ENCODE measurements at regions not wholly inside any gene's neighbourhood (a gene's known extent, or its start where the extent isn't known, plus 50 kb on each side); places are given as distances from the start of the nearest gene placed in this dataset.
A peak's percentile ranks its signal among the peaks of the same experiment; 100 is the strongest.
"Not testable (repeated sequence)": the region's sequence is repeated elsewhere in the genome, so short reads cannot be mapped to it uniquely, and the experiment has no call there.

DNA sequence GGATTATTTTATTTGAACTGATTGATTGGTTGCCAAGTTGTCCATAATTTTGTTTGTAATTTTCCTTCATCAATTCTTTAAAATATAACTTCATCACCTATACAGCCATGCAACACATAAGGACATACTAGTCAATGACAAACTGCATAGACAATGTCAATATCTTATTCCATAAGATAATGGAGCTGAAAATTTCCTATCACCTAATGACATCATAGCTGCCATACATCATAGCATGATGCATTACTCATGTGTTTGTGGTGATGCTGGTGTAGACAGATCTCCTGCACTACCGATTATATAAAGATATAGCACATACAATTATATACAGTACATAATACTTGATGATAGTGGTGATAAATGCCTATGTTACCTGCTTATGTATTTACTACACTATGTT lies 369.8 kb upstream of the NT5C1B start:
- Mint-ChIP-seq H3K27ac (no peak overlapping the region), H3K4me3 (no peak overlapping the region)

DNA sequence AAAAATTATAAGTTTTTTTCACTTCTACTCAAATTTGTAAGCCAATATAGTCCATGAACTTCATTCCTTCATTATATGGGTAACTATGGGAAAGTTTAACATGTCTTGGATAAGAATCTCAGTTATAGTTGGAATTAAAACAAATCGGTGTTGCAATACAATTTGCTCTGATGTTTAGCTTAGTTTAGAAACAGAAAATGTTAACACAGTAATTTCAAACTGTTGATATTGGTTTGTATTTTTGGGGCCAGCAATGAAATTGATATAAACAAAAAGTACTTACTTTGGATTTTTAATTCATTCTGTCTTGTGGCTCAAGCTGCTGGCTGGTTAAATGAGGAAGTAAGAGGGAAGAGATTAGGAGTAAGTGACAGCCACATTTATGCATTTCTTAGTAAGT lies 368.5 kb upstream of the NT5C1B start:
- Mint-ChIP-seq H3K9me3 (peaks cover 1 to 2% of the 10 kb centered on the region in 2 donors), H3K36me3 (ENCODE audit: insufficient read depth in 2 of 2) (no peaks in the 10 kb centered on the region)

More for the DNA sequence above, 369.8 kb upstream of the NT5C1B start:
- no peak for ATAC-seq (replicated peaks in 1 of 2)
- peaks cover 2 to 7% of the 10 kb centered on the region in 2 donors for H3K9me3 Mint-ChIP-seq
- H3K27me3 Mint-ChIP-seq (ENCODE audit: low read depth), result no peaks in the 10 kb centered on the region
- no peak for DNase-seq
- H3K4me1 Mint-ChIP-seq (ENCODE audit: low read depth), result no peaks in the 10 kb centered on the region
- peaks cover 0 to 2% of the 10 kb centered on the region in 2 donors for H3K36me3 Mint-ChIP-seq (ENCODE audit: insufficient read depth in 2 of 2)

DNA sequence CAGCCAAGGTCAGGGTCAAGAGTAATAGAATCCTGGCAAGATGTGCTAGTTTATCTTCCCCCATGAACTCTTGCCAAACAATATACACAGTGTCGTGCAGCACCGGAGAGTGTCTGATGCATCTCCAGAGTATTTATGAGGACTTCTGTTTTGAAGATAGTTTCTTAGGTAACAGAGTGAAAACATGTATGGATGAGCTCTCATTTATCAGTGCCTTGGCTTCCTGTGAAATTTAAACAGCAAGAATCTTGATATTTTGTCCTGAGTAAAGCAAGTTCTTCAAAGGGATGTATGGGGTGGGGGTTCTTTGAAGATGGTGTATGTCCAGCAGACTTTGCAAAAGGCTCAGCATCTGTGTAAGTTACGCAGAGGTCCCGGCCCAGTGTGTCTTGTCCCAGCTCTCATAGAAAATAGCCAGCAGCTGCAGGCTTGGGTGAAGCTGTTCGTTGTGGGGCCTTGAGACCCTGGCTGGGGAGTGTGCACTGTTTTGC lies 361.0 kb upstream of the NT5C1B start:
- DNase-seq, result no peak
- H3K27me3 Mint-ChIP-seq (ENCODE audit: low read depth), result no peaks in the 10 kb centered on the region
- no peaks in the 10 kb centered on the region for H3K4me1 Mint-ChIP-seq (ENCODE audit: low read depth)
- H3K36me3 Mint-ChIP-seq (ENCODE audit: insufficient read depth in 2 of 2), result no peaks in the 10 kb centered on the region
- ATAC-seq (replicated peaks in 1 of 2), result no peak
- H3K4me3 Mint-ChIP-seq, result no peak overlapping the region
- no peak overlapping the region for H3K27ac Mint-ChIP-seq
- H3K9me3 Mint-ChIP-seq, result peaks cover 0 to 1% of the 10 kb centered on the region in 2 donors

More for the DNA sequence above, 368.5 kb upstream of the NT5C1B start:
- ATAC-seq (replicated peaks in 1 of 2), result no peak
- Mint-ChIP-seq H3K27me3 (ENCODE audit: low read depth) (no peaks in the 10 kb centered on the region), H3K27ac (no peak overlapping the region), H3K4me3 (no peak overlapping the region), H3K4me1 (ENCODE audit: low read depth) (no peaks in the 10 kb centered on the region)
- DNase-seq, result no peak

DNA sequence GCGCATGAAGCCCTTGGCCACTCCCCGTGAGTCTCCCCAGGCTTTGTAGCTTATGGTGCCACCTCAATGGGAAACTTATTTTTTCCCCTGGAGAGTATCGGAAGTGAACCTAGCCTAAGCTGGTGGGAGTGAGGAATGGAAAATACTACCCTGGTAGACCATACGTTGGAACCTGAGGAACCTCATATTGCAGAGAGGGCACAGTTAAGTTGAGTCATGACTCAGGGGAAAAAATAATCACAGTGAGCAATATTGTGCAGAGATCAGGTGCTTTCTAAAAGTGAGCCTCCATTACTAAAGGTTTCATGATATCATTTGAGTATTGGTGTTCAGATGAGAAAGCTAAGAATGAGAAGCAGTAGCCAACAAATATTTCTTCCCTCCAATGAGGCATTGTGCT lies 360.5 kb upstream of the NT5C1B start:
- H3K27ac Mint-ChIP-seq, result no peak overlapping the region
- H3K4me3 Mint-ChIP-seq, result no peak overlapping the region
- no peaks in the 10 kb centered on the region for H3K4me1 Mint-ChIP-seq (ENCODE audit: low read depth)
- DNase-seq, result no peak
- peak in 1 of 2 donors; percentile 21 for ATAC-seq (replicated peaks in 1 of 2)
- H3K36me3 Mint-ChIP-seq (ENCODE audit: insufficient read depth in 2 of 2), result no peaks in the 10 kb centered on the region
- H3K9me3 Mint-ChIP-seq, result no peaks in the 10 kb centered on the region
- H3K27me3 Mint-ChIP-seq (ENCODE audit: low read depth), result no peaks in the 10 kb centered on the region

DNA sequence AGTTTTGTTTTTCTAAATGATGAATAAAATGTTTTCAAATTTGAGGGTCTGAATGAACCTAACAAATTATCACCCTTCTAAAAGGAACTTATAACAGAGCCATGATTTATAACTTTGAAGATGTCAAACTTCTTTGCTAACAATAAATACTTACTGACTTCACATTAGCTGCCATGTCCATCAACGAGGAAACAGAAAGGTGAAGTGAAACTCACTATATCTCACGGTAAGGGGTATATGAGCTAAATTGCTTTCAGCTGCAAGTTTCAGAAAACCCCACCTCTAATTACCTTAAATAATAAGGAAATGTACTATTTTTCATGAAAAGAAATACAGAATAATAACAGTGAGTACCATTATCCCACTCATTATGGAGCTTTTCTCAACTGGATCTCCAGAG lies 350.8 kb upstream of the NT5C1B start:
- no peaks in the 10 kb centered on the region for H3K9me3 Mint-ChIP-seq
- H3K27me3 Mint-ChIP-seq (ENCODE audit: low read depth), result no peaks in the 10 kb centered on the region
- no peaks in the 10 kb centered on the region for H3K4me1 Mint-ChIP-seq (ENCODE audit: low read depth)
- no peak overlapping the region for H3K27ac Mint-ChIP-seq
- no peak overlapping the region for H3K4me3 Mint-ChIP-seq
- no peaks in the 10 kb centered on the region for H3K36me3 Mint-ChIP-seq (ENCODE audit: insufficient read depth in 2 of 2)
- ATAC-seq (replicated peaks in 1 of 2) (no peak), DNase-seq (no peak)

DNA sequence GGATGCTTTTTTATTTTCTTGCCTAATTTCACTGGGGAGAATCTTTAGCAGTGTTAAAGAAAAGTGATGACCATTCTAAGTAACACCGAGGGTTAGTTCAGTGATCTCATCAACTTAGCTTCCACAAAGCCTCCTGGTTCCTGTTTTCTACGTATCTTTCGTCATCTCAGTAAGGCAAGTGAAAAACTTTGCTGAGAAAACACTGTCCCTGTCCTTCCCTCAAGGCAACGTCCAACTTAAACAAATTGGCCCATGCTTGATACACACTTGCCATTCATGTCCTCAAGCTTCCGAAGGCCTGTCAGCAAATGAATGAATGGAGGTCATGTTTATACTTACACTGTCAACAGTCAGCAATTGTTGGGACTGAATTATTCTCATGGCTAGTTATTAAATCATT lies 350.4 kb upstream of the NT5C1B start:
- not testable (repeated sequence) for H3K9me3 Mint-ChIP-seq; H3K4me1 Mint-ChIP-seq (ENCODE audit: low read depth); H3K4me3 Mint-ChIP-seq; DNase-seq; H3K27me3 Mint-ChIP-seq (ENCODE audit: low read depth); H3K36me3 Mint-ChIP-seq (ENCODE audit: insufficient read depth in 2 of 2); H3K27ac Mint-ChIP-seq; ATAC-seq (replicated peaks in 1 of 2)

DNA sequence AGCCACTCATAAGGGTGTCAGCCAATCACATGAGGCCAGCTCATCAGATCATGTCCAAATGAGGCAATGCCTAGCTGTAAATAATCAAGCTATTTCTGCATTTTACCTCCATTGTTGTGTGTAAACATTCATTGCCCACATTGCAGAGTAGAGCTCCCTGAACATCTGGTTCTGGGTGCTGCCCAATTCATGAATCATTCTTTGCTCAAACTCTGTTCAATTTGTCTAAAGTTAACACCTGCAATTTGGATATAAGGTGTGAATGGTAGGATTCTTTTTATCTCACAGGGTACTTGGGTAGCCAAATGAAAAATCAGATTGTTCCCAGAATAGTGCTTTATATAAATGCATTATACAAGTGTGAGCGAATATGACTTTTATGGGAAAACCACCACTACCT lies 345.5 kb upstream of the NT5C1B start:
- H3K9me3 Mint-ChIP-seq, result no peaks in the 10 kb centered on the region
- ATAC-seq (replicated peaks in 1 of 2), result no peak

DNA sequence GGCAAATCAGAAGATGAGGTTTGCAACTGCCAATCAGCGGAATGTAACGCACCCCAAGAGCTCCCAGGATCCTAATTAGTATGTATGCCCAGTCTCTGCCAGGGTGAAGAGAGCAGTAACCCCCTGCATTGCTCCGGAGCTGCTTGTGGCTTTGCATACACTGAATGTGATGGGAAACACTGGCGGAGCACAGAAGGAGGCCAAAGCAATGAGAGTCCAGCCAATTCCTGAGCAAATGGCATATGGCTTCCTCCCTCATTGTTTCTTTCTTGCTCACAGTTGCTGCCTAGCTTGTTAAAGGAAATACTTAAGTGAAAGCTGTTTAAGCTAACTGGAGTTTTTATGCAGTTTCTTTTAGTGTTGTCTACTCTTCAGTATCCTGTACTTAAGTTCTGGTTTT lies 343.5 kb upstream of the NT5C1B start:
- no peaks in the 10 kb centered on the region for H3K27me3 Mint-ChIP-seq (ENCODE audit: low read depth)
- H3K4me1 Mint-ChIP-seq (ENCODE audit: low read depth), result no peaks in the 10 kb centered on the region
- no peaks in the 10 kb centered on the region for H3K9me3 Mint-ChIP-seq
- ATAC-seq (replicated peaks in 1 of 2) (no peak), DNase-seq (no peak)
- H3K36me3 Mint-ChIP-seq (ENCODE audit: insufficient read depth in 2 of 2), result no peaks in the 10 kb centered on the region
- H3K4me3 Mint-ChIP-seq, result no peak overlapping the region
- H3K27ac Mint-ChIP-seq, result no peak overlapping the region

More for the DNA sequence above, 345.5 kb upstream of the NT5C1B start:
- H3K4me3 Mint-ChIP-seq, result no peak overlapping the region
- no peak for DNase-seq
- H3K27me3 Mint-ChIP-seq (ENCODE audit: low read depth), result no peaks in the 10 kb centered on the region
- no peak overlapping the region for H3K27ac Mint-ChIP-seq
- no peaks in the 10 kb centered on the region for H3K4me1 Mint-ChIP-seq (ENCODE audit: low read depth)
- no peaks in the 10 kb centered on the region for H3K36me3 Mint-ChIP-seq (ENCODE audit: insufficient read depth in 2 of 2)

DNA sequence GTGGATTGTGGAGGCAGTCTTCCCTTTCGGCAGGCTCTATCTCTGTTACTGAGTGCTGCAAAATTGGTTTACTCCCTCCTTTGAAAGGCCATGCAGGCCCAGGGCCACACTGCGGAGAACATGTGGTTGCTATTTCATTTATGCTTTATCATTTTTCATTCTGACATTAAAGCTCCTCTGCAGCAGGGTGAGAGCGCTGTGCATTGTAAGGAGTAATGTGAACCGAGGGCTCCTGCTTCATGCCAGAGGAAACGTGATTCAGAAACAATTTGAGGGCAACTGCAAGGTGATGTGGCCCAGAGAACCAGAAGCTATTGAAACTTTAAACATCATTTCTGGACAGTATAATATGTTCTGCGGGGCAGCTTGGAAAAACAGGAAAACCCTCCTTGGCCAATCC lies 341.6 kb upstream of the NT5C1B start:
- Mint-ChIP-seq H3K9me3 (peaks cover 0 to 1% of the 10 kb centered on the region in 2 donors), H3K4me3 (no peak overlapping the region), H3K27me3 (ENCODE audit: low read depth) (no peaks in the 10 kb centered on the region), H3K4me1 (ENCODE audit: low read depth) (no peaks in the 10 kb centered on the region), H3K36me3 (ENCODE audit: insufficient read depth in 2 of 2) (no peaks in the 10 kb centered on the region), H3K27ac (no peak overlapping the region)
- ATAC-seq (replicated peaks in 1 of 2), result no peak
- DNase-seq, result no peak

DNA sequence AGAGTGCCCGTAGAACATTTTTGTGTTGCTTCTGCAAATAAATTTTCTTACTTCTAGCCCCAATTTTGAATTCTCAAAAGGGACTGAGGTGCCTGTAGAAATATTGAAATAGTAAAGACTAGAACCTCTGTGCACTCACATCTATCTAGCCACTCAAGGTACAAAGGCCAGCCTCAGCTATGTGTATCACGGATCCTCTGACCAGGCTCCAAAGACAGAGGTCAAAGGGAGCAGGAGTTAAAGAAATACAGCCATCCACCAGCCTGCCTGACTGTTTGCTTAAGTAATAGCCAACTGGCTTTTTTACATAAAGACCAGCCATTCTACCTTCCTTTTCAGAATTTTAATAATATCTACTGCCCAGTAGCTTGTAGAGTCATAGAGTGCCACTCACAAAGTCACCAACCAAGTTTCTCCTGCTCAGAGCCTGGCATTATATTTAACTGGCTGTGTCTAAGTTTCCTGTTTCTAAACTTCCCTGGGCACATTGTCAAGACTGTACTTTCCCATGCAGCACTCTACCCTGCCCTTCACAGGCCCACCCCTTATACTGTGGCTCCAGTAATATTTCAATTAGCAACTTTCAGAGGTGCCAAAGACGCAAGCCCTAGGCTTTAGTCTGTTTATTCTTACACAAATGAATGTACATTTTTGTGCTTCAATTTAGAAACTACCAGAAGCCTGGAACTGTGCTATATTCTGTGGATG lies 338.3 kb upstream of the NT5C1B start:
- ATAC-seq (replicated peaks in 1 of 2), result no peak
- H3K36me3 Mint-ChIP-seq (ENCODE audit: insufficient read depth in 2 of 2), result peaks cover 0 to 2% of the 10 kb centered on the region in 2 donors

DNA sequence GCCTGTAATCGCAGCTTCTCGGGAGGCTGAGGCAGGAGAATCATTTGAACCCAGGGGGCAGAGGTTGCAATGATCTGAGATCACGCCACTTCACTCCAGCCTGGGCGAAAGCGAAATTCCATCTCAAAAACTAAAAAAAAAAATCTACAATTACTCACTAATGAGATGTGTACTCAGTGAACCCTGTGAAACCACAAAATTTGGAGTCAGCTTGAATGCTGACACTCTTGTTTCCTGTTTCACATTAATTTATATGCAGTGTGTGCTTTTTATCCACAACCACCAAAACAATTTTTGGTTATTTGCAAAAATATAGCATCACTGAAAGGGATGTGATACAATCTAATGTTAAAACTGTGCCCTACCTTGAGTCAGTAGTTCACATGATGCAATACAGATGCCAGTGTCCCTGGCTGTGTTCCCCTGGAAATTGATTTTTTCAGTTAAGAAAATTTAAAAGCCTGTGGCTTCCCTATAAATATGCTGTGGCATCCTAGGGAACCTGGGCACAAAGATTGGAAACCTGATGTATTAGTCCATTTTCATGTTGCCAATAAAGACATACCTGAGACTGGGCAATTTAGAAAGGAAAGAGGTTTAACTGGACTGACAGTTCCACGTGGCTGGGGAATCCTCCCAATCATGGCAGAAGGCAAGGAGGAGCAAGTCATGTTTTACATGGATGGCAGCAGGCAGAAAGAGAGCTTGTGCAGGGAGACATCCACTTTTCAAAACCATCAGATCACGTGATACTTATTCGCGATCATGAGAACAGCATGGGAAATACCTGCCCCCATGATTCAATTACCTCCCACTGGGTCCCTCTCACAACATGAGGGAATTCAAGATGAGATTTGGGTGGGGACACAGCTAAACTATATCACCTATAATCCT lies 337.5 kb upstream of the NT5C1B start:
- ATAC-seq (replicated peaks in 1 of 2), result no peak
- no peaks in the 10 kb centered on the region for H3K27me3 Mint-ChIP-seq (ENCODE audit: low read depth)
- peaks cover 0 to 2% of the 10 kb centered on the region in 2 donors for H3K36me3 Mint-ChIP-seq (ENCODE audit: insufficient read depth in 2 of 2)
- no peaks in the 10 kb centered on the region for H3K4me1 Mint-ChIP-seq (ENCODE audit: low read depth)
- peaks cover 0 to 1% of the 10 kb centered on the region in 2 donors for H3K9me3 Mint-ChIP-seq
- no peak overlapping the region for H3K27ac Mint-ChIP-seq
- no peak overlapping the region for H3K4me3 Mint-ChIP-seq
- DNase-seq, result no peak

More for the DNA sequence above, 338.3 kb upstream of the NT5C1B start:
- H3K4me3 Mint-ChIP-seq, result no peak overlapping the region
- H3K9me3 Mint-ChIP-seq, result peaks cover 0 to 1% of the 10 kb centered on the region in 2 donors
- DNase-seq, result no peak
- H3K27me3 Mint-ChIP-seq (ENCODE audit: low read depth), result no peaks in the 10 kb centered on the region
- H3K4me1 Mint-ChIP-seq (ENCODE audit: low read depth), result no peaks in the 10 kb centered on the region
- H3K27ac Mint-ChIP-seq, result no peak overlapping the region

DNA sequence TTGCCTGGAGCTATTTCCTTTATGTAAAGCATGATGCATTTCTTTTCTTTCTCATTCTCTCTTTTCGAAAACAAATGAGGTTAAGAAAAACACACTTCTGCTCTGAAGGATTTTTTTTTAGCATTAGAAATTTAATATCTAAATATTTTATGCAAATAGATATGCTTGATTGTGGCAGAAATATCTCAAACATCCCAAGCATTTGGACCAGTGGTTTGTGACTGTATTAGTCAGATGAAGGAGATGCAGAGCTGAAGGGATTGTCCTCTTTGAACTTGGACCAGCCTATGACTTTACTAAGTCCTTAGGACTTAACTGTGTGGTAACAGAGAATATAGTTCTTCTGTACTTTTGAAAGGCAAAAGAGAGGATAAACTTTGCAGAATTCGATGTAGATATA lies 335.9 kb upstream of the NT5C1B start:
- H3K27me3 Mint-ChIP-seq (ENCODE audit: low read depth), result no peaks in the 10 kb centered on the region
- peaks cover 0 to 2% of the 10 kb centered on the region in 2 donors for H3K36me3 Mint-ChIP-seq (ENCODE audit: insufficient read depth in 2 of 2)
- H3K27ac Mint-ChIP-seq, result no peak overlapping the region
- DNase-seq (no peak), ATAC-seq (replicated peaks in 1 of 2) (no peak)
- peaks cover 0 to 1% of the 10 kb centered on the region in 2 donors for H3K9me3 Mint-ChIP-seq
- H3K4me3 Mint-ChIP-seq, result no peak overlapping the region
- H3K4me1 Mint-ChIP-seq (ENCODE audit: low read depth), result no peaks in the 10 kb centered on the region

DNA sequence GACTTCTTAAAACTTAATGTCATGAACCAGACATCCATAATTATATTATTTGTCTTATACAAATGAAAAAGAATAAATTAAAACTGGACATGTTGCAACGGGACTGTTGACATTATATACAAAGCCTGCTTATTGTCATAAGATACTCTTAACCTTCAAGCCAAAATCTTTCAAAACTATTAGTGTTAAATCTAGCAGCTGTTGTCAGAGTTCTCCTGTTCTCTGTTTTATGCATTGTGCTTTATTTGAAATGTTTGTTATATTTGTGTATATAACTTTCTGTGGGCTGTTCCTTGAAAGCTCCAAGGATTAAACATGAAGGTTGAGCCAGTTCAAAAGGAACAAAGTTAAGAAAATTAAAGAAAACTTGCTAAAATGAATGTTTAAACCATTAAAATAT lies 335.5 kb upstream of the NT5C1B start:
- H3K27ac Mint-ChIP-seq, result no peak overlapping the region
- H3K4me1 Mint-ChIP-seq (ENCODE audit: low read depth), result no peaks in the 10 kb centered on the region
- H3K27me3 Mint-ChIP-seq (ENCODE audit: low read depth), result no peaks in the 10 kb centered on the region
- ATAC-seq (replicated peaks in 1 of 2) (no peak), DNase-seq (no peak)
- peaks cover 0 to 1% of the 10 kb centered on the region in 2 donors for H3K9me3 Mint-ChIP-seq
- H3K36me3 Mint-ChIP-seq (ENCODE audit: insufficient read depth in 2 of 2), result peaks cover 0 to 2% of the 10 kb centered on the region in 2 donors
- H3K4me3 Mint-ChIP-seq, result no peak overlapping the region

All from activated T-cell treated with anti-CD3 and anti-CD28 coated beads, Interleukin-2, amount 50 U/mL, for 72 hours (primary cell).